NOMO-1 treated with dmso at 0.1 percent for 144 hours (cell line): ENCODE measurements at regions not wholly inside any gene's neighbourhood (a gene's known extent, or its start where the extent isn't known, plus 50 kb on each side); places are given as distances from the start of the nearest gene placed in this dataset.

Experiments
- DNase-seq: peaks from one replicate; lab custom pipeline; 2025; ENCODE audit not compliant: unreplicated experiment; lab: John Stamatoyannopoulos, UW

GRCh38 chr11:95490625-95491024 lies 259.6 kb upstream of the SESN3 start:
- no peak for DNase-seq

- no peak for DNase-seq
These were observed 256.9 kb upstream of the SESN3 start for GRCh38 chr11:95487938-95488337.

GRCh38 chr11:95487391-95487790 lies 256.4 kb upstream of the SESN3 start:
- no peak for DNase-seq

- no peak for DNase-seq
These were observed 256.0 kb upstream of the SESN3 start for GRCh38 chr11:95486979-95487378.

- no peak for DNase-seq
These were observed 255.5 kb upstream of the SESN3 start for GRCh38 chr11:95486466-95486865.

GRCh38 chr11:95485115-95485900 lies 254.3 kb upstream of the SESN3 start:
- no peak for DNase-seq

- no peak for DNase-seq
These were observed 252.3 kb upstream of the SESN3 start for GRCh38 chr11:95483339-95483738.

- no peak for DNase-seq
These were observed 247.0 kb upstream of the SESN3 start for GRCh38 chr11:95478003-95478402.

GRCh38 chr11:95469258-95469657 lies 238.3 kb upstream of the SESN3 start:
- DNase-seq = no peak

GRCh38 chr11:95466416-95466815 lies 235.4 kb upstream of the SESN3 start:
- no peak for DNase-seq

- no peak for DNase-seq
These were observed 234.9 kb upstream of the SESN3 start for GRCh38 chr11:95465887-95466286.

- no peak for DNase-seq
These were observed 230.9 kb upstream of the SESN3 start for GRCh38 chr11:95461858-95462257.

GRCh38 chr11:95461348-95461747 lies 230.3 kb upstream of the SESN3 start:
- no peak for DNase-seq

- no peak for DNase-seq
These were observed 228.5 kb upstream of the SESN3 start for GRCh38 chr11:95459291-95460042.

GRCh38 chr11:95456714-95457491 lies 225.9 kb upstream of the SESN3 start:
- no peak for DNase-seq

- no peak for DNase-seq
These were observed 224.4 kb upstream of the SESN3 start for GRCh38 chr11:95455228-95455970.

- DNase-seq = no peak
These were observed 222.7 kb upstream of the SESN3 start for GRCh38 chr11:95453616-95454171.

GRCh38 chr11:95451682-95452081 lies 220.7 kb upstream of the SESN3 start:
- DNase-seq = no peak

GRCh38 chr11:95451261-95451660 lies 220.3 kb upstream of the SESN3 start:
- DNase-seq = no peak

GRCh38 chr11:95450547-95451123 lies 219.6 kb upstream of the SESN3 start:
- no peak for DNase-seq
